NCI-H128 (cell line): ENCODE measurements at regions not wholly inside any gene's neighbourhood (a gene's known extent, or its start where the extent isn't known, plus 50 kb on each side); places are given as distances from the start of the nearest gene placed in this dataset.

Source experiments
- DNase-seq: peaks from one replicate; lab custom pipeline; 2025; ENCODE audit not compliant: unreplicated experiment; lab: John Stamatoyannopoulos, UW

DNA sequence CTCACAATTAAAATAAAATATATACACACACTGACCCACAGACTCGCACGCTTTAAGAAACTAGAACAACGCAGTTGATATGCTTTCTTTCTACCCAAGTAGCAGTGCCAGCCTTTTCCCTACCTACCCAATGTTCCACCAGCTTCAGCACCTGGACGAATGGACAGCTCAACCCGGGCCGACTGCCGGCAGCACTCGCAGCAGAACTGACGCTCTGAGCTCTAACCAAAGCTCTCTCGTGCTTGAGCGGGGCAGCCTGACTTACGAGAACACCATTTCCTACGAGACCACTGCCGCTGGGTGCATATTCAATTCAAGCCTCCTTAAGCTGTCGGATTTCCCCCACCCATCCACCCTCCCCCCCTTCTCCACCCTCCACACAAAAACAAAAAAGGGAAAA is 127.4 kb upstream of the DPYD start:
- no peak for DNase-seq

DNA sequence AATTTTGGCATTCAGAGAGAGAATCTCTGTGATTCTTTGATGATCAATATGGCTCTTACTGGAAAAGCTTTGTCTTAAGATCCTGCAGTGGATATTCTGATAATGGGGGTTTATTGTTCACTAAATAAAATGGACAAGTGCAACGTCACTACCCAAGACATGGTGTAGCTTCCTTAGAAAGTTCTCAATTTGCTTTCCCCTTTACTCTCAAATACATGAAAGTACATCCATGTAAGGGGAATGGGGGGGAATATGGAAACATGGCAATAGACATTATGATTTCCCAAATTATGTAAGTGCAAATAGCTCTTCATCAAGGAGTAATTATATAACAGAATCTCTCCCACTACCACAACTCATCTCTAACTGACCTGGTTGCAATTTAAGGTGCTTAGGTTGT is 126.3 kb upstream of the DPYD start:
- DNase-seq: no peak

- DNase-seq: peak; percentile 25
Observed at GRCh38 chr1:98045767-98046641, 125.2 kb upstream of the DPYD start.

DNA sequence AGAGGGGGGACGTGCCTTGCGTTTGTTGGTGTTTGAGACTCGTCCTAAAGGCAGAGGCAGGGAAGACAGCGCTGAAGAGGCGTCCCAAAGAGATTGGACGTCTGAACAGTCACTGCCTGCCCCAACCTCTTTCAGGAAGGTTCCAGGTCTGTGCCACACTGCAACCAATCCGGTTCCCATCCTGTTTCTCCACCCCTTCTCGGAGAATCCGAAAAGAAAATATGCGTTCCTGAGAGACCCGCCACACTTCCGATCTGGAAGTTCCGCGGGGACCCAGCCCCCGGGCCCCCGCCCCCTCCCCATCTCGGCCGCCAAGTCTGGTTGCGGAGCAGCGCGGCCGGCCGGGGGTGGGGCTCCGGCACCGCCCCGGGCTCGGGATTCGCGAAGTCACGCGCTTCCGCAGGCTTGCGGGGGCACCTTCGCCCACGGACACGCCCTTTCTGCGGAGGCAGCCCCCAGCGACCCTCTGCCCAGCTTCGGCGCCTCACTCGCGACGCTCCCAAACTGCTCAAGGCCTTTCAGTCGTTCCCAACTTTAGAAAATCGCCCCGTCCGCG is 124.5 kb upstream of the DPYD start:
- no peak for DNase-seq

- DNase-seq: no peak
Observed at GRCh38 chr1:98044766-98045165, 123.9 kb upstream of the DPYD start.

- DNase-seq: no peak
Observed at GRCh38 chr1:98044071-98044697, 123.3 kb upstream of the DPYD start.

DNA sequence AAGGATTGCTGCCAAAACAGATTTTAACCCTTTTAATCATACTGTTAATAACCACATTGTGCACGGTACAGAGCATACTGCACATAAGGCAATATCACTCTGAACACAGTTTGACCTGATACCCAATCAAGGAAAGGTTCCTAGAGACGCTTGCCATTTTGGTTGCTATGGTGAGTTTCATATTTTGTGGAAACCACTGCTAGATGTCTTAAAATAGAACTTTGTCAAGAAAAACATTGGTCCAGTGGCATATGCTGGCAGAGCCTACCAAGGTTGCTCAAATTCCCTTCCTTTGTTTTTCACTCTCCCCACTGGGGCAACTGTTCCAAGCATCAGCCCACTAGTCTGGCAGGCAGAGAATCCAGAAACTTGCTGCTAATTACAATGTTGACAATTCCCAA is 114.8 kb upstream of the DPYD start:
- DNase-seq: no peak

GRCh38 chr1:98034505-98034904 is 113.7 kb upstream of the DPYD start:
- no peak for DNase-seq

- no peak for DNase-seq
Observed at GRCh38 chr1:98032958-98033357, 112.1 kb upstream of the DPYD start.

- DNase-seq: no peak
Observed at GRCh38 chr1:98030976-98031375, 110.1 kb upstream of the DPYD start.

DNA sequence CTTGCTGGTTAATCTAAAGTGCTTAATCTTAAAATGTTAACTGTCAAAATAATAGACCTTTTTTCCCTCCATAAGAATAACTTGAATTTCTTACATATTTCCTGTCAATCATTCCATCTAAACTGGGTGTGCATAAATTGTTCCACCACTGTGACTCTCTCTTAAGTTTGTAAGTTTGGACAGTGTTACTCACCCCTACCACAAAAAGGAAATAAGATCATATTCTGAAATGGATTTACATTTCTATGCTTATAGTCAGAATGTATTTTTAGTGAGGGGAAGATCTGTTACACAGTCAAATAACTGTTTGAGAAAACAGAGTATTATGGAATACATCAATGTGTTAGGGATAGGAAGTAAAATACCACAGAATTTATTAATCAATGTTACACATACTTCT is 109.6 kb upstream of the DPYD start:
- no peak for DNase-seq

GRCh38 chr1:98028800-98029199 is 108.0 kb upstream of the DPYD start:
- DNase-seq: no peak

DNA sequence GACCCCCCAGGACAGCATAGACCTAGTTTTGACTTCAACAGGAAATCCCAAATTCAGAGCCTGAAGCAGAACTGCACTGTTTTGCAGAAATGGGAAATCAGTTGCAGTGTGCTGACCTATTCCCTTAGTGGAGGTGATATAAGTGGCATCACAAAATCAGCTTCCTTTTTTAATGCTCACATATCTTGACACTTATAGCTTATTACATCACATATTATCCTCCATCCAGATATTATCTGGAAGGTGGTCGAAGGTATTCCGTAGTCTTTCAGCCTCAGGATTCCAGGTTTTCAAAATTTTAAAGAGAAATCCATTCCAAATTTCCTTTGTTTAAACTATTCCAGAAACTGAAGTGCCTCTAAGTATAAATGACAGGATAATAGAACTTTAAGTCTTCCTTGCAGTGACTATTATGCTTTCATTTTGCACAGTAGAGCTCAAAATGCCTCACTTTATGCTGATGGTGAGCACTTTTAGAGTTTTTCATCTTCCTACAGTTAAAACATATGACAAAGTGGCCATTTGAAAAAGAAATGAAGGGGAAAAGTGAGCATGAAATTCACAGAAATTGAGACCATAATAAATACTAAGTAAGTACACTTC is 106.4 kb upstream of the DPYD start:
- no peak for DNase-seq

DNA sequence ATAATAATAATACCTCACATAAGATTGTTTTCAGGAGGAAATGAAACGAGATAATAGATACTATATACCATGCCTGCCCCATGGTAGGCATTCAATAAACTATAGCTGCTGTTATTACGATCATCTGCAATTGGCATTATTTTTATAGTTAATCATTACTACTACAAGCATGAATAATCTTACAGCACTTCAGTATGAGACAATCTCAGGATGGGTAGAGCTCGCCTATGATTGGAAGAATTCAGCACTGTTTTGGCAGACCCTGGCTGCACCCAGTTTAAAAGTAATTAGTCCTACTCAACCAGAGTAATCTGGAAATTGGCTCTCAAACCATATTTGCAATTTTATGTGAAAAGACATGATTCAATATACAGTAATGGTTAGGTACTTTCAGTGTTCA is 105.0 kb upstream of the DPYD start:
- no peak for DNase-seq

GRCh38 chr1:98021126-98021525 is 100.3 kb upstream of the DPYD start:
- no peak for DNase-seq

GRCh38 chr1:98019747-98020146 is 98.9 kb upstream of the DPYD start:
- no peak for DNase-seq

- DNase-seq: no peak
Observed at GRCh38 chr1:98018074-98018473, 97.2 kb upstream of the DPYD start.

GRCh38 chr1:98017184-98017583 is 96.3 kb upstream of the DPYD start:
- DNase-seq: no peak

GRCh38 chr1:98008373-98008772 is 87.5 kb upstream of the DPYD start:
- no peak for DNase-seq

- no peak for DNase-seq
Observed at GRCh38 chr1:98005326-98006010, 84.6 kb upstream of the DPYD start.

- DNase-seq: no peak
Observed at GRCh38 chr1:98003442-98003841, 82.6 kb upstream of the DPYD start.
